ENCODE measurements at regions not wholly inside any gene's neighbourhood (a gene's known extent, or its start where the extent isn't known, plus 50 kb on each side); places are given as distances from the start of the nearest gene placed in this dataset.

DNA sequence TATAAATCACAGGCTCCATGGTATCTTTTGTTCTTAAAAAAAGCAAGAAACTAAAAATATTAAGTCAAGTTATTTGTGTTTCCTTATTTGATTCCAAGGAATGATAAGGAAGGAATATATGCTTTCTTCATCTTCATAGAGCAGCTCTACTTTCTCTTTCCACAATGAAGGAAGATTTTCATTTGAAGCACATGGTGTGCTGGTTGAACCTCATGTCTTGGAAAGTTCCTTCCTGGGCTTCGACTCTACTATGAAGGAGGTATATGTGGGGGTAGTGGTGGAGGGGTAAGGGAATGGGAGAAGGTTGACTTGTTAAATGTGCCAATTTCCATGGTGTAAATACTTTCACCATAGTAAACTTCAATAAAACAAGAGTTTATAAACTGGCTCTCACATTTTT is 698.0 kb downstream of the CETN3 start:
- Histone ChIP-seq H3K27me3 (replicated peaks in 1 of 4; ENCODE audit: control insufficient read depth in 3 of 4, extremely low read depth in 1 of 4, insufficient read depth in 3 of 4, low read length in 3 of 4) (no peaks in the 10 kb centered on the region; a peak in 1 of 7 replicates), H3K56ac (replicated peaks; ENCODE audit: insufficient read length, low read depth, low read length) (no peak overlapping the region), H2BK12ac (ENCODE audit: low read depth, low read length) (no peak overlapping the region), H3K23ac (ENCODE audit: insufficient read length) (no peak overlapping the region), H4K5ac (ENCODE audit: insufficient read length, low read depth, low read length) (no peak overlapping the region), H2BK20ac (ENCODE audit: low read length) (no peak overlapping the region; the same call in 1 of the 2 replicates), H2BK120ac (replicated peaks; ENCODE audit: low read depth, low read length) (no peak overlapping the region), H3K79me2 (ENCODE audit: control insufficient read depth in 1 of 2, insufficient read depth in 2 of 2, low read length in 2 of 2) (no peaks in the 10 kb centered on the region), H3K4me1 (replicated peaks in 1 of 4; ENCODE audit: control insufficient read depth in 3 of 4, insufficient read depth in 4 of 4, low read length in 3 of 4) (peaks cover 0 to 2% (median 0%) of the 10 kb centered on the region in 4 experiments; a peak in 1 of 7 replicates), H4K20me1 (replicated peaks in 1 of 2; ENCODE audit: control insufficient read depth in 1 of 2, insufficient read depth in 2 of 2, low read length in 2 of 2) (no peaks in the 10 kb centered on the region), H4K8ac (ENCODE audit: extremely low read depth, insufficient read depth, low read length) (no peak overlapping the region), H3K36me3 (ENCODE audit: control insufficient read depth in 2 of 4, insufficient read depth in 4 of 4, low read length in 3 of 4) (no peaks in the 10 kb centered on the region), H3K9me3 (ENCODE audit: insufficient read depth in 2 of 2, low read depth in 1 of 2, low read length in 1 of 2) (no peaks in the 10 kb centered on the region), H3K9ac (replicated peaks in 1 of 4; ENCODE audit: extremely low read depth in 1 of 4, low read depth in 3 of 4, low read length in 3 of 4) (no peak overlapping the region), H3K4me2 (ENCODE audit: insufficient read depth in 1 of 2, low read depth in 2 of 2, low read length in 2 of 2) (no peak overlapping the region), H2AK5ac (ENCODE audit: low read depth, low read length) (no peak overlapping the region), H3K14ac (ENCODE audit: insufficient read length) (no peak overlapping the region), H3K27ac (ENCODE audit: low read depth, low read length) (no peak overlapping the region), H3K79me1 (ENCODE audit: low read depth, low read length) (no peaks in the 10 kb centered on the region), H4K91ac (replicated peaks; ENCODE audit: insufficient read length, low read length) (no peak overlapping the region), H3K4me3 (ENCODE audit: extremely low read depth in 1 of 4, insufficient read depth in 2 of 4, low read depth in 3 of 4, low read length in 4 of 4) (no peak overlapping the region), H2AFZ (ENCODE audit: low read length) (no peak overlapping the region), H3K18ac (ENCODE audit: extremely low read depth, low read length) (no peak overlapping the region), H2BK15ac (ENCODE audit: low read length) (no peak overlapping the region), H2BK5ac (ENCODE audit: low read depth, low read length) (no peak overlapping the region), H3K4ac (replicated peaks; ENCODE audit: insufficient read length, low read depth, low read length) (no peak overlapping the region), H3K23me2 (ENCODE audit: low read depth, low read length) (no peaks in the 10 kb centered on the region)
- ChIA-PET POLR2A (ENCODE audit: partially characterized antibody) (no interaction called here), CTCF (ENCODE audit: partially characterized antibody) (no interaction called here)
- WGBS, 2 experiments (ENCODE audit: extremely low coverage in 1 of 2, insufficient coverage in 1 of 2, insufficient read length in 1 of 2, insufficient replicate concordance in 2 of 2, low coverage in 1 of 2, low lambda C conversion rate in 2 of 2, missing lambda C conversion rate in 1 of 2): 91% methylated on average over 1 of the region's 1 CpG; no CpG with 5 or more reads in 1 of the 2 experiments
- TF ChIP-seq ATF2 (IDR thresholded peaks at IDR 0.05; ENCODE audit: low read length) (no peak), EP300 (IDR thresholded peaks at IDR 0.05; ENCODE audit: borderline replicate concordance in 1 of 2, low read depth in 2 of 2, low read length in 2 of 2) (no peak), KDM1A (IDR thresholded peaks at IDR 0.05; ENCODE audit: borderline replicate concordance, low read length) (no peak)
- DNase-seq (ENCODE audit: low read depth in 1 of 2, low spot score in 2 of 2) (no peak), FAIRE-seq (no peak)
